GM12891 (cell line): ENCODE measurements at regions not wholly inside any gene's neighbourhood (a gene's known extent, or its start where the extent isn't known, plus 50 kb on each side); places are given as distances from the start of the nearest gene placed in this dataset.

ENCODE experiments used
- POLR2A ChIP-seq: IDR thresholded peaks from 2 replicates; pipeline ENCODE4 v1.6.1; 2011; ENCODE audit warnings: low read depth, low read length, control low read depth
- POLR2AphosphoS5 ChIP-seq: IDR thresholded peaks from 2 replicates; pipeline ENCODE4 v1.6.1; 2011; ENCODE audit warnings: low read depth, low read length, control low read depth

DNA sequence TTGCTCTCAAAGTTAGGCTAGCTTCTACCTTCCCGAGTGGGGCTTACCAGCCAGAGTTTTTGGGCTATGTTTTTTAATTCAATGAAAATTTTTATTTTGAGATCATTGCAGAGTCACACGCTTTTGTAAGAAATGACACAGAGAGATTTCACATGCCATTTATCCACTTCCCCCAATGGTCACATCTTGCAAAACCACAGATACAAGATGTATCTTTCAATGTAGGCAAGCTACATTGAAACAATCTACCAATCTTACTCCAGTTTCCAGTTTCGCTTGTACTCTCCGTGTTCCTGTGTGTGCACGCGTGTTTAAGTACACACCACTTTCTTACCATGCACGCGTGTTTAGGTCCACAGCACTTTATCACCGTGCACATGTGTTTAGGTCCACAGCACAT lies 89.4 kb upstream of the LEP start:
- no peak for TF ChIP-seq POLR2AphosphoS5
- no peak for TF ChIP-seq POLR2A
